ENCODE measurements at regions not wholly inside any gene's neighbourhood (a gene's known extent, or its start where the extent isn't known, plus 50 kb on each side); places are given as distances from the start of the nearest gene placed in this dataset.

DNA sequence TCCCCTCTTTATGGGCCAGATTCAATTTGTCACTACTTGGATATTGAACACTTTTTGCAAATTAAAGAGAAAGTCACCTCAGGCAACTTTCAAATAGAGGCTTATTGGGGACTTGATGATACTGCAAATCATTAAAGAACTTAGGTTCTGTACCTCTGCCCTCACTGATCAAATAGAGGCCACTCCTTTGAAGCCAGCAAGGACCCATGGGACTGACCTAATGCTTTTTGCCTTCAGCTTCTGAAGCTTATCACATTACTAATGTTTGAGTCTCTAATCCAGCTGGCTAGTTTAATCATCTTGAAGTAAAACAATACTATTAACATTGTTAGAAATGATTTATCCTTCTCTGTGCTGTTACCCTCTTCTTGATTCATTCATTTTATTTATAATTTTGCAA, 93.0 kb upstream of the ZNF800 start (continued):
- TF ChIP-seq, protein P1, sequence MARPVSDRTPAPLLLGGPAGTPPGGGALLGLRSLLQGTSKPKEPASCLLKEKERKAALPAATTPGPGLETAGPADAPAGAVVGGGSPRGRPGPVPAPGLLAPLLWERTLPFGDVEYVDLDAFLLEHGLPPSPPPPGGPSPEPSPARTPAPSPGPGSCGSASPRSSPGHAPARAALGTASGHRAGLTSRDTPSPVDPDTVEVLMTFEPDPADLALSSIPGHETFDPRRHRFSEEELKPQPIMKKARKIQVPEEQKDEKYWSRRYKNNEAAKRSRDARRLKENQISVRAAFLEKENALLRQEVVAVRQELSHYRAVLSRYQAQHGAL (CRISPR knock-in tag; IDR thresholded peaks at IDR 0.05; ENCODE audit: not compliant biosample characterization), result no peak
- TF ChIP-seq NCOA2 (CRISPR knock-in tag; IDR thresholded peaks at IDR 0.05), result no peak

DNA sequence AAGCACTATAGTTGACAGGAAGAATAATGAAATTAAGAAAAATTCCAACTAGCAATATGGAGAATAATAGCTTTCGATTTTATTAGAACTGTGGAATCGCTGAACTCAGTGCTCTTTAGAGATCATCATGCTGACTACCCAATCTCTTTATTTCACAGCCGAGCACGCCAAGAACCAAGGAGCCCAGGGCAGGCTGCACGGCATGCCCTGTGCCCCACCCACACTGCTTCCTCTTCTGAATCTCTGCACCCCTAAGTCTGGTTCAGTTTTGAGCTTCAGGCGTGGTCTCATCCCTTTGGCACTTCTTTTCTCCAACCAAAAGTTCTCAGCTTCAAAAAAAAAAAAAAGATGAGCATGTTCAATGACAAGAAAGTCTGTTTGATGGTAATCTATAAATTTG, 92.4 kb upstream of the ZNF800 start:
- WGBS (ENCODE audit: low lambda C conversion rate), result 40% methylated on average over 6 of the region's 6 CpGs
- POLR2A ChIA-PET, result no interaction called here
- no peak for ATAC-seq

More for the DNA sequence above, 92.4 kb upstream of the ZNF800 start:
- TF ChIP-seq DNMT3B (CRISPR knock-in tag; conservative IDR thresholded peaks at IDR 0.05), result no peak
- TF ChIP-seq, protein P2, sequence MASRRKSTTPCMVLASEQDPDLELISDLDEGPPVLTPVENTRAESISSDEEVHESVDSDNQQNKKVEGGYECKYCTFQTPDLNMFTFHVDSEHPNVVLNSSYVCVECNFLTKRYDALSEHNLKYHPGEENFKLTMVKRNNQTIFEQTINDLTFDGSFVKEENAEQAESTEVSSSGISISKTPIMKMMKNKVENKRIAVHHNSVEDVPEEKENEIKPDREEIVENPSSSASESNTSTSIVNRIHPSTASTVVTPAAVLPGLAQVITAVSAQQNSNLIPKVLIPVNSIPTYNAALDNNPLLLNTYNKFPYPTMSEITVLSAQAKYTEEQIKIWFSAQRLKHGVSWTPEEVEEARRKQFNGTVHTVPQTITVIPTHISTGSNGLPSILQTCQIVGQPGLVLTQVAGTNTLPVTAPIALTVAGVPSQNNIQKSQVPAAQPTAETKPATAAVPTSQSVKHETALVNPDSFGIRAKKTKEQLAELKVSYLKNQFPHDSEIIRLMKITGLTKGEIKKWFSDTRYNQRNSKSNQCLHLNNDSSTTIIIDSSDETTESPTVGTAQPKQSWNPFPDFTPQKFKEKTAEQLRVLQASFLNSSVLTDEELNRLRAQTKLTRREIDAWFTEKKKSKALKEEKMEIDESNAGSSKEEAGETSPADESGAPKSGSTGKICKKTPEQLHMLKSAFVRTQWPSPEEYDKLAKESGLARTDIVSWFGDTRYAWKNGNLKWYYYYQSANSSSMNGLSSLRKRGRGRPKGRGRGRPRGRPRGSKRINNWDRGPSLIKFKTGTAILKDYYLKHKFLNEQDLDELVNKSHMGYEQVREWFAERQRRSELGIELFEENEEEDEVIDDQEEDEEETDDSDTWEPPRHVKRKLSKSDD (CRISPR knock-in tag; IDR thresholded peaks at IDR 0.05; ENCODE audit: low read depth), result no peak
- in situ Hi-C loops (cut with HindIII; ENCODE audit: extremely low pct_ligation_motif_present, low pct_unique_long_range_greater_than_20kb), result no loop called here
- Histone ChIP-seq H3K9ac (ENCODE audit: insufficient read depth, low read depth, low read length) (no peak overlapping the region), H3K9me3 (ENCODE audit: low read length) (no peaks in the 10 kb centered on the region), H3K27ac (ENCODE audit: extremely low read length, insufficient read depth, low read length) (no peak overlapping the region), H3K36me3 (replicated peaks in 1 of 2; ENCODE audit: control insufficient read depth in 1 of 2, insufficient read depth in 2 of 2, low read length in 2 of 2) (no peaks in the 10 kb centered on the region), H3K79me2 (ENCODE audit: insufficient read depth, low read length) (no peaks in the 10 kb centered on the region), H3K4me1 (ENCODE audit: insufficient read depth, low read length) (no peaks in the 10 kb centered on the region), H3K4me3 (replicated peaks in 1 of 3; ENCODE audit: insufficient read depth in 1 of 3, low read depth in 2 of 3, low read length in 3 of 3) (no peak overlapping the region), H3K4me2 (ENCODE audit: low read depth, low read length) (no peak overlapping the region), H2AFZ (ENCODE audit: low read length) (no peak overlapping the region), H4K20me1 (ENCODE audit: insufficient read depth, low read length) (no peaks in the 10 kb centered on the region), H3K27me3 (ENCODE audit: control insufficient read depth in 1 of 2, insufficient read depth in 2 of 2, low read length in 2 of 2) (no peaks in the 10 kb centered on the region)
- CTCF ChIA-PET (ENCODE audit: low intra/inter-chr PET ratio, low total read pairs), result no interaction called here
- no TSS peak for BruUV-seq (replicated peaks)
- no peak for DNase-seq (ENCODE audit: low spot score)
- FAIRE-seq, result no peak
- intact Hi-C loops (cut with micrococcal nuclease; ENCODE audit: unreplicated experiment), result no loop called here
